ENCODE measurements at regions not wholly inside any gene's neighbourhood (a gene's known extent, or its start where the extent isn't known, plus 50 kb on each side); places are given as distances from the start of the nearest gene placed in this dataset.

- no peak for DNase-seq
- no peak for TF ChIP-seq CTCF (IDR thresholded peaks at IDR 0.05; ENCODE audit: low read depth, low read length)
- Histone ChIP-seq H3K4me3 (ENCODE audit: low read depth, low read length) (no peak overlapping the region), H3K9me3 (no peaks in the 10 kb centered on the region), H3K36me3 (no peaks in the 10 kb centered on the region), H3K4me1 (no peaks in the 10 kb centered on the region), H3K27me3 (no peaks in the 10 kb centered on the region)
Measured at GRCh38 chr4:36640876-36641275, 359.5 kb downstream of the DTHD1 start.

- H3K27me3 ChIP-seq, result no peaks in the 10 kb centered on the region
- no peak overlapping the region for H3K4me3 ChIP-seq (ENCODE audit: low read depth, low read length)
- no peak for DNase-seq
- TF ChIP-seq CTCF (IDR thresholded peaks at IDR 0.05; ENCODE audit: low read depth, low read length), result no peak
- H3K36me3 ChIP-seq, result no peaks in the 10 kb centered on the region
- H3K4me1 ChIP-seq, result no peaks in the 10 kb centered on the region
- no peaks in the 10 kb centered on the region; the same call in 1 of the 2 replicates for H3K9me3 ChIP-seq
Measured at GRCh38 chr4:36651253-36651652, 369.8 kb downstream of the DTHD1 start.

GRCh38 chr4:36652857-36653256, 371.4 kb downstream of the DTHD1 start:
- no peak for TF ChIP-seq CTCF (IDR thresholded peaks at IDR 0.05; ENCODE audit: low read depth, low read length)
- H3K4me1 ChIP-seq, result no peaks in the 10 kb centered on the region
- no peak for DNase-seq
- no peak overlapping the region for H3K4me3 ChIP-seq (ENCODE audit: low read depth, low read length)
- no peaks in the 10 kb centered on the region; the same call in 1 of the 2 replicates for H3K9me3 ChIP-seq
- no peaks in the 10 kb centered on the region for H3K27me3 ChIP-seq
- no peaks in the 10 kb centered on the region for H3K36me3 ChIP-seq

- no peak for DNase-seq
- TF ChIP-seq CTCF (IDR thresholded peaks at IDR 0.05; ENCODE audit: low read depth, low read length), result no peak
- Histone ChIP-seq H3K27me3 (no peaks in the 10 kb centered on the region), H3K36me3 (no peaks in the 10 kb centered on the region), H3K4me1 (no peaks in the 10 kb centered on the region), H3K9me3 (no peaks in the 10 kb centered on the region; the same call in 1 of the 2 replicates), H3K4me3 (ENCODE audit: low read depth, low read length) (no peak overlapping the region)
Measured at GRCh38 chr4:36665985-36666527, 384.6 kb downstream of the DTHD1 start.

GRCh38 chr4:36675436-36675835, 394.0 kb downstream of the DTHD1 start:
- TF ChIP-seq CTCF (IDR thresholded peaks at IDR 0.05; ENCODE audit: low read depth, low read length), result no peak
- H3K36me3 ChIP-seq, result no peaks in the 10 kb centered on the region
- no peaks in the 10 kb centered on the region for H3K27me3 ChIP-seq
- H3K4me3 ChIP-seq (ENCODE audit: low read depth, low read length), result no peak overlapping the region
- H3K9me3 ChIP-seq, result no peaks in the 10 kb centered on the region
- no peaks in the 10 kb centered on the region for H3K4me1 ChIP-seq
- no peak for DNase-seq

GRCh38 chr4:36676139-36677050, 395.0 kb downstream of the DTHD1 start:
- TF ChIP-seq CTCF (IDR thresholded peaks at IDR 0.05; ENCODE audit: low read depth, low read length), result no peak
- no peaks in the 10 kb centered on the region for H3K36me3 ChIP-seq
- no peak for DNase-seq
- no peaks in the 10 kb centered on the region for H3K27me3 ChIP-seq
- H3K9me3 ChIP-seq, result no peaks in the 10 kb centered on the region
- H3K4me1 ChIP-seq, result no peaks in the 10 kb centered on the region
- H3K4me3 ChIP-seq (ENCODE audit: low read depth, low read length), result no peak overlapping the region

All from BE2C (cell line).